Osteoblast (primary cell): ENCODE measurements at regions not wholly inside any gene's neighbourhood (a gene's known extent, or its start where the extent isn't known, plus 50 kb on each side); places are given as distances from the start of the nearest gene placed in this dataset.

Experiments used
- DNase-seq: peaks from one replicate; pipeline ENCODE4 v3.0.0; 2011; ENCODE audit warnings: low spot score, mixed read lengths; ENCODE audit not compliant: insufficient read length; ENCODE audit errors: missing footprints
- H2AFZ ChIP-seq: 2 replicates; pipeline ENCODE4 v1.6.0; 2011; ENCODE audit warnings: mild to moderate bottlenecking, low read length
- H3K27ac ChIP-seq: 2 replicates; pipeline ENCODE4 v1.5.1; 2011; ENCODE audit warnings: mild to moderate bottlenecking, low read depth, low read length, moderate library complexity
- H3K27me3 ChIP-seq: 2 replicates; pipeline ENCODE4 v1.6.0; 2012; ENCODE audit warnings: mild to moderate bottlenecking, control low read depth, inconsistent platforms, low read length, moderate library complexity; ENCODE audit not compliant: insufficient read depth
- H3K36me3 ChIP-seq: 2 replicates; pipeline ENCODE4 v1.5.1; 2011; ENCODE audit warnings: mild to moderate bottlenecking, low read length, control low read depth, moderate library complexity; ENCODE audit not compliant: insufficient read depth
- H3K4me1 ChIP-seq: 2 replicates; pipeline ENCODE4 v1.5.1; 2011; ENCODE audit warnings: mild to moderate bottlenecking, low read length, control low read depth, moderate library complexity; ENCODE audit not compliant: insufficient read depth
- H3K4me2 ChIP-seq: 2 replicates; pipeline ENCODE4 v1.6.0; 2011; ENCODE audit warnings: mild to moderate bottlenecking, low read length; ENCODE audit not compliant: insufficient read depth
- H3K4me3 ChIP-seq: fragments of 200-600 bp; sonication (generic); 3 replicates; pipeline ENCODE4 v1.5.1; 2012; ENCODE audit warnings: mild to moderate bottlenecking, low read length, inconsistent platforms; ENCODE audit not compliant: insufficient read depth
- H3K79me2 ChIP-seq: 2 replicates; pipeline ENCODE4 v1.6.0; 2012; ENCODE audit warnings: mild to moderate bottlenecking, low read length, control low read depth, inconsistent platforms; ENCODE audit not compliant: insufficient read depth
- H3K9me3 ChIP-seq: 2 replicates; pipeline ENCODE4 v1.5.1; 2011; ENCODE audit warnings: low read depth, low read length, control low read depth
- H4K20me1 ChIP-seq: 2 replicates; pipeline ENCODE4 v1.6.0; 2012; ENCODE audit warnings: mild to moderate bottlenecking, low read length, control low read depth; ENCODE audit not compliant: insufficient read depth
- CTCF ChIP-seq: IDR thresholded peaks from 2 replicates; pipeline ENCODE4 v1.5.1; 2011; ENCODE audit warnings: mild to moderate bottlenecking, low read depth, low read length, moderate library complexity; ENCODE audit errors: extremely low read depth

- Histone ChIP-seq H3K79me2 (no peaks in the 10 kb centered on the region), H3K27ac (no peak overlapping the region), H3K4me1 (peaks cover 3% of the 10 kb centered on the region), H3K4me2 (no peak overlapping the region), H4K20me1 (no peaks in the 10 kb centered on the region), H3K27me3 (no peaks in the 10 kb centered on the region), H3K36me3 (no peaks in the 10 kb centered on the region), H2AFZ (no peak overlapping the region), H3K4me3 (no peak overlapping the region), H3K9me3 (no peaks in the 10 kb centered on the region)
- no peak for TF ChIP-seq CTCF
- no peak for DNase-seq
Observed at GRCh38 chr4:188987011-188987410, 847.8 kb downstream of the TRIML1 start.

GRCh38 chr4:188988131-188988530, 848.9 kb downstream of the TRIML1 start:
- peaks cover 8% of the 10 kb centered on the region for H3K4me1 ChIP-seq
- no peak overlapping the region for H3K4me2 ChIP-seq
- TF ChIP-seq CTCF = no peak
- H3K27ac ChIP-seq = no peak overlapping the region
- H3K4me3 ChIP-seq = no peak overlapping the region
- no peak overlapping the region for H2AFZ ChIP-seq
- H3K36me3 ChIP-seq = no peaks in the 10 kb centered on the region
- no peaks in the 10 kb centered on the region for H3K27me3 ChIP-seq
- DNase-seq = no peak
- H3K9me3 ChIP-seq = no peaks in the 10 kb centered on the region
- no peaks in the 10 kb centered on the region for H4K20me1 ChIP-seq
- H3K79me2 ChIP-seq = no peaks in the 10 kb centered on the region

- H3K4me3 ChIP-seq = no peak overlapping the region
- no peaks in the 10 kb centered on the region for H3K9me3 ChIP-seq
- no peak overlapping the region for H3K4me2 ChIP-seq
- peaks cover 8% of the 10 kb centered on the region for H3K4me1 ChIP-seq
- TF ChIP-seq CTCF = no peak
- no peaks in the 10 kb centered on the region for H4K20me1 ChIP-seq
- no peaks in the 10 kb centered on the region for H3K79me2 ChIP-seq
- H3K27ac ChIP-seq = no peak overlapping the region
- H3K36me3 ChIP-seq = no peaks in the 10 kb centered on the region
- no peaks in the 10 kb centered on the region for H3K27me3 ChIP-seq
- no peak overlapping the region for H2AFZ ChIP-seq
- DNase-seq = no peak
Observed at GRCh38 chr4:188989371-188989770, 850.1 kb downstream of the TRIML1 start.

GRCh38 chr4:188992706-188993105, 853.5 kb downstream of the TRIML1 start:
- Histone ChIP-seq H3K27ac (no peak overlapping the region), H3K4me1 (peaks cover 4% of the 10 kb centered on the region), H3K79me2 (no peaks in the 10 kb centered on the region), H3K36me3 (no peaks in the 10 kb centered on the region), H3K27me3 (no peaks in the 10 kb centered on the region), H3K4me3 (no peak overlapping the region), H3K9me3 (no peaks in the 10 kb centered on the region), H2AFZ (no peak overlapping the region), H3K4me2 (peak overlapping the region; percentile 34), H4K20me1 (no peaks in the 10 kb centered on the region)
- TF ChIP-seq CTCF = no peak
- peak; percentile 14 for DNase-seq
